Upper lobe of left lung (tissue), 6 donors: ENCODE measurements at regions not wholly inside any gene's neighbourhood (a gene's known extent, or its start where the extent isn't known, plus 50 kb on each side); places are given as distances from the start of the nearest gene placed in this dataset.

ENCODE experiments used
- ATAC-seq, 2 donors: fragments of 200-7000 bp; cut with Tn5 transposase; one replicate each; pipeline ENCODE4 v1.9.1; 2022; ENCODE audit warnings: mild to moderate bottlenecking in 2 of 2, moderate library complexity in 2 of 2; ENCODE audit not compliant: low FRiP score in 2 of 2
- DNase-seq, 2 donors: peaks; one replicate each; pipeline ENCODE4 v3.0.0-alpha.2; 2019 to 2020
- H3K27ac ChIP-seq, 4 donors: fragments of 200-600 bp; sonication (generic); one replicate each; pipeline ENCODE4 v1.5.1; 2016 to 2019
- H3K27me3 ChIP-seq, 4 donors: fragments of 200-600 bp; sonication (generic); one replicate each; pipeline ENCODE4 v1.5.1; 2017 to 2019
- H3K36me3 ChIP-seq, 4 donors: fragments of 200-600 bp; sonication (generic); one replicate each; pipeline ENCODE4 v1.5.1; 2016 to 2019
- H3K4me1 ChIP-seq, 4 donors: fragments of 200-600 bp; sonication (generic); one replicate each; pipeline ENCODE4 v1.5.1; 2018 to 2019
- H3K4me3 ChIP-seq, 4 donors: fragments of 200-600 bp; sonication (generic); one replicate each; pipeline ENCODE4 v1.5.1; 2017 to 2019; ENCODE audit warnings: mild to moderate bottlenecking in 2 of 4, moderate library complexity in 1 of 4
- H3K9me3 ChIP-seq, 4 donors: fragments of 200-600 bp; sonication (generic); one replicate each; pipeline ENCODE4 v1.5.1; 2018 to 2019
- EP300 ChIP-seq, 4 donors: sonication (generic); formaldehyde crosslinking; IDR thresholded peaks; one replicate each; pipeline ENCODE4 v1.5.1; 2017; ENCODE audit warnings: antibody characterized with exemption in 4 of 4, control low read depth in 2 of 4
- POLR2A ChIP-seq, 4 donors: fragments of 450-650 bp; IDR thresholded peaks; one replicate each; pipeline ENCODE4 v1.5.1; 2016 to 2017; ENCODE audit warnings: antibody characterized with exemption in 4 of 4, mild to moderate bottlenecking in 2 of 4
- POLR2AphosphoS5 ChIP-seq, 2 donors: sonication (generic); formaldehyde crosslinking; IDR thresholded peaks; one replicate each; pipeline ENCODE4 v1.5.1; 2017; ENCODE audit warnings: antibody characterized with exemption in 2 of 2
- WGBS, 2 donors: methylation state at CpG; one replicate each; pipeline ENCODE4 v1.1.5; 2017 to 2018; 5-methylcytosine and 5-hydroxymethylcytosine counted together
- TF ChIP-seq, protein P1 (sequence below), 6 experiments: fragments of 450-650 bp in 4 of 6; fragments of 200-600 bp in 2 of 6; sonication (generic) in 2 of 6; IDR thresholded peaks; one replicate each; pipeline ENCODE4 v1.5.1; 2016 to 2019; ENCODE audit warnings: antibody characterized with exemption in 6 of 6
- donor health status: DM: no; HTN: no; CAD: no; lungs with moderate emphysema.
- donor health status: DM: no; HTN: yes; CAD: no; lungs with severe emphysema.

DNA sequence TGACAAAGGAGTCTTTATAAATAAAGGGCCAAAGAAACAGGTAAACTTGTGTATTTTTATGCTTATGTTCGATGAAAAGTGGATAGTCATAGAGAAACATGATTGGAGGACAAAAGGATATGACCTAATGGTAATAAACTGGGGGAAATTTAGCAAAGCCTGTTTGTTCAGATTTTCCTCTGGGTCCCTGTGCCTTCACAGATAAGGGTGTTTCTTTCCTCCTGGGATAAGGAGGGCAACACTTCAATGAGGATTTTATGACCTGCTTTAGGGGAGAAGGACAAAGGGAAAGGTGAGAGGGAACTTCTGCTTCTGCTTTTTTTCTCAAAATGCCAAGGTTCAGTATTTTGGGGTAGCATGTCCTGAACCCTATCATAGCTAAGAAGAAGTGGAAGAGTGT is 531.3 kb upstream of the ALCAM start:
- no peaks in the 10 kb centered on the region for H3K9me3 ChIP-seq
- no peak for DNase-seq
- 73 to 85% methylated on average over 1 of the region's 1 CpG for WGBS, 2 donors
- H3K36me3 ChIP-seq: no peaks in the 10 kb centered on the region
- H3K27ac ChIP-seq: no peak overlapping the region
- H3K4me3 ChIP-seq: no peak overlapping the region
- ATAC-seq: no peak
- no peaks in the 10 kb centered on the region for H3K4me1 ChIP-seq
- TF ChIP-seq POLR2A (IDR thresholded peaks at IDR 0.05) (no peak), POLR2AphosphoS5 (IDR thresholded peaks at IDR 0.05) (no peak), EP300 (IDR thresholded peaks at IDR 0.05) (no peak)
- TF ChIP-seq, protein P1, sequence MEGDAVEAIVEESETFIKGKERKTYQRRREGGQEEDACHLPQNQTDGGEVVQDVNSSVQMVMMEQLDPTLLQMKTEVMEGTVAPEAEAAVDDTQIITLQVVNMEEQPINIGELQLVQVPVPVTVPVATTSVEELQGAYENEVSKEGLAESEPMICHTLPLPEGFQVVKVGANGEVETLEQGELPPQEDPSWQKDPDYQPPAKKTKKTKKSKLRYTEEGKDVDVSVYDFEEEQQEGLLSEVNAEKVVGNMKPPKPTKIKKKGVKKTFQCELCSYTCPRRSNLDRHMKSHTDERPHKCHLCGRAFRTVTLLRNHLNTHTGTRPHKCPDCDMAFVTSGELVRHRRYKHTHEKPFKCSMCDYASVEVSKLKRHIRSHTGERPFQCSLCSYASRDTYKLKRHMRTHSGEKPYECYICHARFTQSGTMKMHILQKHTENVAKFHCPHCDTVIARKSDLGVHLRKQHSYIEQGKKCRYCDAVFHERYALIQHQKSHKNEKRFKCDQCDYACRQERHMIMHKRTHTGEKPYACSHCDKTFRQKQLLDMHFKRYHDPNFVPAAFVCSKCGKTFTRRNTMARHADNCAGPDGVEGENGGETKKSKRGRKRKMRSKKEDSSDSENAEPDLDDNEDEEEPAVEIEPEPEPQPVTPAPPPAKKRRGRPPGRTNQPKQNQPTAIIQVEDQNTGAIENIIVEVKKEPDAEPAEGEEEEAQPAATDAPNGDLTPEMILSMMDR (IDR thresholded peaks at IDR 0.05): no peak
- no peaks in the 10 kb centered on the region for H3K27me3 ChIP-seq

GRCh38 chr3:104846270-104846669 is 520.4 kb upstream of the ALCAM start:
- no peak overlapping the region for H3K4me3 ChIP-seq
- H3K27me3 ChIP-seq: no peaks in the 10 kb centered on the region
- no peak for TF ChIP-seq POLR2AphosphoS5 (IDR thresholded peaks at IDR 0.05)
- no peak for TF ChIP-seq POLR2A (IDR thresholded peaks at IDR 0.05)
- no peak for TF ChIP-seq EP300 (IDR thresholded peaks at IDR 0.05)
- TF ChIP-seq, protein P1 (IDR thresholded peaks at IDR 0.05): no peak
- ATAC-seq: no peak
- no peak for DNase-seq
- H3K9me3 ChIP-seq: peaks cover 0 to 8% (median 2%) of the 10 kb centered on the region in 4 donors
- no peaks in the 10 kb centered on the region for H3K36me3 ChIP-seq
- WGBS, 2 donors: 35 to 44% methylated on average over 2 of the region's 2 CpGs
- no peak overlapping the region for H3K27ac ChIP-seq
- H3K4me1 ChIP-seq: no peaks in the 10 kb centered on the region

DNA sequence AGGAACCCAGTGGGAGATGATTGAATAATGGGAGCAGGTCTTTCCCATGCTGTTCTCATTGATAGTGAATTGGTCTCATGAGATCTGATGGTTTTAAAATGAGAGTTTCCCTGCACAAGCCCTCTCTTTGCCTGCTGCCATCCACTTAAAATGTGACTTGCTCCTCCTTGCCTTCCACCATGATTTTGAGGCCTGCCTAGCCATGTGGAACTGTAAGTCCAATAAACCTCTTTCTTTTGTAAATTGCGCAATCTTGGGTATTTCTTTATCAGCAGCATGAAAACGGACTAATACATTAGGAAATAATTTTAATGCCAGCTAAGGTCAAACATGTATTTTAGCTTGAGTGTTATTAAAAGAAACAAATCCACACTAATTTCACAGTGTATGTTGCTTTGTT is 517.6 kb upstream of the ALCAM start:
- no peaks in the 10 kb centered on the region for H3K27me3 ChIP-seq
- H3K9me3 ChIP-seq: peaks cover 0 to 8% (median 2%) of the 10 kb centered on the region in 4 donors
- DNase-seq: no peak
- H3K36me3 ChIP-seq: no peaks in the 10 kb centered on the region
- no peaks in the 10 kb centered on the region for H3K4me1 ChIP-seq
- H3K27ac ChIP-seq: no peak overlapping the region
- H3K4me3 ChIP-seq: no peak overlapping the region
- no peak for ATAC-seq
- TF ChIP-seq POLR2AphosphoS5 (IDR thresholded peaks at IDR 0.05): no peak
- no peak for TF ChIP-seq EP300 (IDR thresholded peaks at IDR 0.05)
- no peak for TF ChIP-seq POLR2A (IDR thresholded peaks at IDR 0.05)
- 81 to 84% methylated on average over 2 of the region's 2 CpGs for WGBS, 2 donors

- H3K27me3 ChIP-seq: no peaks in the 10 kb centered on the region
- no peaks in the 10 kb centered on the region for H3K9me3 ChIP-seq
- no peak for DNase-seq
- no peaks in the 10 kb centered on the region for H3K4me1 ChIP-seq
- H3K27ac ChIP-seq: no peak overlapping the region
- TF ChIP-seq POLR2A (IDR thresholded peaks at IDR 0.05) (no peak), POLR2AphosphoS5 (IDR thresholded peaks at IDR 0.05) (no peak), EP300 (IDR thresholded peaks at IDR 0.05) (no peak)
- TF ChIP-seq, protein P1 (IDR thresholded peaks at IDR 0.05): no peak
- no peaks in the 10 kb centered on the region for H3K36me3 ChIP-seq
- H3K4me3 ChIP-seq: no peak overlapping the region
- no peak for ATAC-seq
- 76 to 86% methylated on average over 2 of the region's 2 CpGs for WGBS, 2 donors
Measured at GRCh38 chr3:104854468-104854867, 512.2 kb upstream of the ALCAM start.

DNA sequence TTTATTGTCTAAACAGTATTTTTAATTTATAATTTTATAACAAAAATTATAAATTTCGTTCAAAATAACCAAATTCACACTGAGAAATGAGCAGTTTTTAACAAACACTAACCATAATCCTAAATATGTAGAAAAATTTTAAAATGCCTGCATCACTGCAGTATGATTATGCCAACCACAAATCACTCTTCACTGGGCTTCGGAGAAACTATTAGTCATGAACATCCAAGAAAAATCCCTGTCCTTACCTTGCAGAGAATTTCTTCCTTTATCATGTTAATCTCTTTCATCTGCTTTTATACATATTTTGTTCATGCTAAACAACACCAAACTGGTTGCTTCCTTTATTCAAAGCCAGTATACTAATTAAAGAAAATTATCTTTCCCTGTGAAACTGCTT is 511.0 kb upstream of the ALCAM start:
- no peak for TF ChIP-seq POLR2AphosphoS5 (IDR thresholded peaks at IDR 0.05)
- no peak for TF ChIP-seq EP300 (IDR thresholded peaks at IDR 0.05)
- TF ChIP-seq, protein P1 (IDR thresholded peaks at IDR 0.05): no peak
- TF ChIP-seq POLR2A (IDR thresholded peaks at IDR 0.05): no peak
- 66 to 69% methylated on average over 2 of the region's 2 CpGs for WGBS, 2 donors
- H3K4me1 ChIP-seq: no peaks in the 10 kb centered on the region

More for the DNA sequence above, 511.0 kb upstream of the ALCAM start:
- no peaks in the 10 kb centered on the region for H3K27me3 ChIP-seq
- H3K9me3 ChIP-seq: no peaks in the 10 kb centered on the region
- H3K27ac ChIP-seq: no peak overlapping the region
- no peak overlapping the region for H3K4me3 ChIP-seq
- ATAC-seq (no peak), DNase-seq (no peak)
- H3K36me3 ChIP-seq: no peaks in the 10 kb centered on the region
